CD14-positive monocyte (primary cell): ENCODE measurements at regions not wholly inside any gene's neighbourhood (a gene's known extent, or its start where the extent isn't known, plus 50 kb on each side); places are given as distances from the start of the nearest gene placed in this dataset.

Experiments
- DNase-seq, 3 donors: peaks; one replicate each; pipeline ENCODE4 v3.0.0-alpha.2; 2011 to 2022
- H2AFZ ChIP-seq: 2 replicates; pipeline ENCODE4 v1.6.0; 2012; ENCODE audit warnings: mild to moderate bottlenecking, low read depth, low read length, inconsistent platforms; ENCODE audit not compliant: insufficient read depth, poor library complexity, severe bottlenecking
- H3K27ac ChIP-seq, 2 donors: 1 replicate in 1 of 2; 2 replicates in 1 of 2; pipeline ENCODE4 v1.5.1; 2012 to 2013; ENCODE audit warnings: low read length in 2 of 2, control low read depth in 1 of 2, inconsistent platforms in 1 of 2, low read depth in 1 of 2, mild to moderate bottlenecking in 1 of 2
- H3K27me3 ChIP-seq, 2 donors: one replicate each; pipeline versions ENCODE4 v1.6.0 to v1.6.1; 2011 to 2013; ENCODE audit warnings: low read length in 2 of 2; ENCODE audit not compliant: control insufficient read depth in 2 of 2, insufficient read depth in 2 of 2
- H3K36me3 ChIP-seq, 2 donors: replicated peaks in 1 of 2; 1 replicate in 1 of 2; 2 replicates in 1 of 2; pipeline versions ENCODE4 v1.5.1 to v1.6.1; 2012 to 2013; ENCODE audit warnings: low read length in 2 of 2, control low read depth in 1 of 2, inconsistent platforms in 1 of 2, mild to moderate bottlenecking in 1 of 2; ENCODE audit not compliant: insufficient read depth in 2 of 2, control insufficient read depth in 1 of 2
- H3K4me1 ChIP-seq, 2 donors: 1 replicate in 1 of 2; 2 replicates in 1 of 2; pipeline versions ENCODE4 v1.5.1 to v1.6.1; 2012 to 2013; ENCODE audit warnings: low read length in 2 of 2, control low read depth in 1 of 2, inconsistent platforms in 1 of 2, mild to moderate bottlenecking in 1 of 2, moderate library complexity in 1 of 2; ENCODE audit not compliant: insufficient read depth in 2 of 2, control insufficient read depth in 1 of 2
- H3K4me2 ChIP-seq: replicated peaks from 2 replicates; pipeline ENCODE3; 2012; ENCODE audit warnings: low read length, moderate library complexity, mild to moderate bottlenecking; ENCODE audit not compliant: poor library complexity, severe bottlenecking; ENCODE audit errors: extremely low read depth
- H3K4me3 ChIP-seq, 3 experiments: fragments of 200-600 bp in 1 of 3; sonication (generic) in 1 of 3; replicated peaks in 1 of 3; 1 replicate in 2 of 3; 2 replicates in 1 of 3; pipeline ENCODE4 v1.5.1; 2011 to 2013; ENCODE audit warnings: low read length in 3 of 3, mild to moderate bottlenecking in 3 of 3, control low read depth in 2 of 3, low read depth in 2 of 3, inconsistent platforms in 1 of 3, moderate library complexity in 1 of 3
- H3K79me2 ChIP-seq: 2 replicates; pipeline ENCODE4 v1.6.0; 2012; ENCODE audit warnings: mild to moderate bottlenecking, control low read depth, inconsistent platforms, low read length, moderate library complexity; ENCODE audit not compliant: insufficient read depth
- H3K9ac ChIP-seq: 2 replicates; pipeline ENCODE4 v1.6.0; 2017; ENCODE audit warnings: low read length, mild to moderate bottlenecking; ENCODE audit not compliant: insufficient read depth, poor library complexity, severe bottlenecking
- H3K9me3 ChIP-seq, 2 donors: replicated peaks in 1 of 2; 1 replicate in 1 of 2; 2 replicates in 1 of 2; pipeline versions ENCODE4 v1.5.1 to v1.6.1; 2012 to 2013; ENCODE audit warnings: low read length in 2 of 2, control low read depth in 1 of 2; ENCODE audit not compliant: control insufficient read depth in 1 of 2, insufficient read depth in 1 of 2
- H4K20me1 ChIP-seq: 2 replicates; pipeline ENCODE4 v1.6.0; 2012; ENCODE audit warnings: mild to moderate bottlenecking, low read length, control low read depth, moderate library complexity; ENCODE audit not compliant: insufficient read depth
- H3K27ac Mint-ChIP-seq, 7 donors: one replicate each; pipeline ENCODE4 v1.8.0; 2020; ENCODE audit warnings: mild to moderate bottlenecking in 7 of 7, mixed read lengths in 7 of 7, moderate library complexity in 6 of 7, inconsistent platforms in 2 of 7
- H3K27me3 Mint-ChIP-seq, 3 donors: one replicate each; pipeline ENCODE4 v1.8.0; 2021 to 2022; ENCODE audit warnings: low read depth in 3 of 3, mild to moderate bottlenecking in 3 of 3, mixed read lengths in 3 of 3, moderate library complexity in 3 of 3, inconsistent platforms in 1 of 3
- H3K36me3 Mint-ChIP-seq, 2 donors: one replicate each; pipeline ENCODE4 v1.8.0; 2020; ENCODE audit warnings: mixed read lengths in 2 of 2, inconsistent platforms in 1 of 2, mild to moderate bottlenecking in 1 of 2
- H3K4me1 Mint-ChIP-seq: one replicate; pipeline ENCODE4 v1.8.0; 2020; ENCODE audit warnings: mild to moderate bottlenecking, mixed read lengths
- H3K4me3 Mint-ChIP-seq, 2 donors: one replicate each; pipeline ENCODE4 v1.8.0; 2020; ENCODE audit warnings: mild to moderate bottlenecking in 2 of 2, mixed read lengths in 2 of 2, moderate library complexity in 1 of 2
- H3K9me3 Mint-ChIP-seq, 7 donors: one replicate each; pipeline ENCODE4 v1.8.0; 2020 to 2022; ENCODE audit warnings: mixed read lengths in 7 of 7, mild to moderate bottlenecking in 6 of 7, moderate library complexity in 6 of 7, inconsistent platforms in 2 of 7
- CTCF ChIP-seq: fragments of 200-600 bp; IDR thresholded peaks from one replicate; pipeline ENCODE4 v1.8.0; 2022; ENCODE audit warnings: antibody characterized with exemption, mild to moderate bottlenecking
- WGBS: methylation state at CpG from one replicate; pipeline ENCODE4 v1.1.5; 2013; ENCODE audit warnings: missing lambda C conversion rate; ENCODE audit not compliant: insufficient coverage; 5-methylcytosine and 5-hydroxymethylcytosine counted together
- intact Hi-C, 2 donors: fragments of 100-400 bp; cut with micrococcal nuclease; formaldehyde crosslinking; loops; one replicate each; pipeline versions ENCODE4 v1.15.0 to v1.15.1; 2023

DNA sequence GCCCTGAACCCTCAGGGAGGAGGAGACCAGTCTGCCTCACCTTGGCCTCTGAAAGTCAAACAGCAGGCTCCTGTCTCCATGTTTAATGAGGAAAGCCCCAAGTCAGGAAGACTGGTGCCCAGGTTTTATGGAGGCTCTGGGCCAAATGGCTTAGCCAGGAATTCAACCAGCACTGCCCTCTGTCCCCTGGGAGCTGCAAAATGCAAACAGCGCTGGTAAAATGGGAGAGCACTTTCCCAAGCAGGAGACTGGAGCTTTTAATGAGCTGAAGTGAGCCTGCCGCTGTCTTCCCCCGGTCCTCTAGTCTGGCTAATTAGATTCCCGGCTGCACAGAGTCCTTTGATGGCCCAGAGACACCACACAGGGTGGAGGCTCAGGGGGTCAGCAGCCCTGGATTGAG, 276.0 kb upstream of the TRIB2 start:
- no peak for TF ChIP-seq CTCF
- Histone ChIP-seq H3K27ac (no peak overlapping the region), H3K27me3 (no peaks in the 10 kb centered on the region), H3K79me2 (no peaks in the 10 kb centered on the region), H3K4me1 (peaks cover 7 to 12% of the 10 kb centered on the region in 2 donors), H3K4me3 (no peak overlapping the region), H3K36me3 (no peaks in the 10 kb centered on the region), H3K9ac (no peak overlapping the region), H2AFZ (no peak overlapping the region), H4K20me1 (no peaks in the 10 kb centered on the region), H3K4me2 (no peak overlapping the region), H3K9me3 (no peaks in the 10 kb centered on the region)
- Mint-ChIP-seq H3K27me3 (no peaks in the 10 kb centered on the region), H3K9me3 (peaks cover 0 to 2% (median 0%) of the 10 kb centered on the region in 7 donors), H3K27ac (no peak overlapping the region), H3K36me3 (no peaks in the 10 kb centered on the region), H3K4me1 (peaks cover 19% of the 10 kb centered on the region), H3K4me3 (no peak overlapping the region)
- intact Hi-C loops, result loop anchor here in 1 of 2 donors (10.0 kb wide), 1 partner anchor 274 kb away; the partner anchor contains the start of gene TRIB2
- no peak for DNase-seq
- 94% methylated on average over 2 of the region's 4 CpGs for WGBS

GRCh38 chr2:12441750-12442475, 274.8 kb upstream of the TRIB2 start:
- Histone ChIP-seq H3K9ac (no peak overlapping the region), H3K9me3 (no peaks in the 10 kb centered on the region), H3K36me3 (no peaks in the 10 kb centered on the region), H3K27ac (no peak overlapping the region), H3K4me1 (peaks cover 7 to 12% of the 10 kb centered on the region in 2 donors), H4K20me1 (no peaks in the 10 kb centered on the region), H2AFZ (no peak overlapping the region), H3K4me2 (no peak overlapping the region), H3K79me2 (no peaks in the 10 kb centered on the region), H3K27me3 (no peaks in the 10 kb centered on the region), H3K4me3 (no peak overlapping the region)
- peaks cover 0 to 2% (median 2%) of the 10 kb centered on the region in 3 donors for H3K27me3 Mint-ChIP-seq
- 69% methylated on average over 2 of the region's 7 CpGs for WGBS
- TF ChIP-seq CTCF, result no peak
- intact Hi-C loops, result loop anchor here in 1 of 2 donors (10.0 kb wide), 1 partner anchor 273 kb away; the partner anchor contains the start of gene TRIB2
- H3K36me3 Mint-ChIP-seq, result no peaks in the 10 kb centered on the region
- DNase-seq, result no peak
- H3K9me3 Mint-ChIP-seq, result peaks cover 0 to 2% (median 0%) of the 10 kb centered on the region in 7 donors
- peaks cover 16% of the 10 kb centered on the region for H3K4me1 Mint-ChIP-seq
- H3K4me3 Mint-ChIP-seq, result no peak overlapping the region
- H3K27ac Mint-ChIP-seq, result no peak overlapping the region
